Choroid plexus epithelial cell (primary cell): ENCODE measurements at regions not wholly inside any gene's neighbourhood (a gene's known extent, or its start where the extent isn't known, plus 50 kb on each side); places are given as distances from the start of the nearest gene placed in this dataset.

ENCODE experiments used
- DNase-seq: peaks from one replicate; pipeline ENCODE4 v3.0.0-alpha.2; 2010; ENCODE audit warnings: low read depth
- H3K4me3 ChIP-seq: 2 replicates; pipeline ENCODE4 v1.5.1; 2011; ENCODE audit warnings: low read depth, mild to moderate bottlenecking, control low read depth, low read length, moderate library complexity
- TF ChIP-seq, protein P1 (sequence below): conservative IDR thresholded peaks from 2 replicates; pipeline ENCODE4 v1.5.1; 2011; ENCODE audit warnings: low read depth, mild to moderate bottlenecking, control low read depth, inconsistent platforms, low read length, moderate library complexity

DNA sequence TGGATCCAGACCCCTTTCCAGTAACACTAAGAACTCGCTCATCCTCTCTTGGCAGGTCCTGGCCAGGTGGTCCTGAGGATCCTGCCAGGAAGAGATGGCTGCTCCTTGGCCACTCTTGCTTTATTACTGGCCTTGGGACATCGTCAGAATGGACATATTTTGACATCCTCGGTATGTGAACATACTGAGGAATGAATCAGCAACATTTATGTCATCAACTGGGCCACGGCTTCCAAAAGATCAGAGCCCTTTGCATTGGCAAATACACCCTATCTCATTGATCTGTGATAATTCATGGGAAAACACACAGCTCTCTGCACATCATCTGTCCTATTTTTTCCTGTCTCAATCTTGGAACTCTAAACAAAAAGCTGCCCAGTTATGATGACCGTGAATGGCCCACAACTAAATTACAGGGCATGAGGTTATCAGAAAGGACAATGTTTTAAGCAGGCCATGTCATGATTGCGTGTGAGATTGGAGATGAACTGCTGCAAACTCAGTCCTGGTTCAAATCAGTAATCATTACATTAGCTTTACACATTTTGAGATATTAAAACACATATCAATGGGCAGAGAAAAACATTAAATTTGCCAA lies 1325.8 kb downstream of the AACS start:
- TF ChIP-seq, protein P1, sequence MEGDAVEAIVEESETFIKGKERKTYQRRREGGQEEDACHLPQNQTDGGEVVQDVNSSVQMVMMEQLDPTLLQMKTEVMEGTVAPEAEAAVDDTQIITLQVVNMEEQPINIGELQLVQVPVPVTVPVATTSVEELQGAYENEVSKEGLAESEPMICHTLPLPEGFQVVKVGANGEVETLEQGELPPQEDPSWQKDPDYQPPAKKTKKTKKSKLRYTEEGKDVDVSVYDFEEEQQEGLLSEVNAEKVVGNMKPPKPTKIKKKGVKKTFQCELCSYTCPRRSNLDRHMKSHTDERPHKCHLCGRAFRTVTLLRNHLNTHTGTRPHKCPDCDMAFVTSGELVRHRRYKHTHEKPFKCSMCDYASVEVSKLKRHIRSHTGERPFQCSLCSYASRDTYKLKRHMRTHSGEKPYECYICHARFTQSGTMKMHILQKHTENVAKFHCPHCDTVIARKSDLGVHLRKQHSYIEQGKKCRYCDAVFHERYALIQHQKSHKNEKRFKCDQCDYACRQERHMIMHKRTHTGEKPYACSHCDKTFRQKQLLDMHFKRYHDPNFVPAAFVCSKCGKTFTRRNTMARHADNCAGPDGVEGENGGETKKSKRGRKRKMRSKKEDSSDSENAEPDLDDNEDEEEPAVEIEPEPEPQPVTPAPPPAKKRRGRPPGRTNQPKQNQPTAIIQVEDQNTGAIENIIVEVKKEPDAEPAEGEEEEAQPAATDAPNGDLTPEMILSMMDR = no peak
- H3K4me3 ChIP-seq = no peak overlapping the region
- DNase-seq = no peak

DNA sequence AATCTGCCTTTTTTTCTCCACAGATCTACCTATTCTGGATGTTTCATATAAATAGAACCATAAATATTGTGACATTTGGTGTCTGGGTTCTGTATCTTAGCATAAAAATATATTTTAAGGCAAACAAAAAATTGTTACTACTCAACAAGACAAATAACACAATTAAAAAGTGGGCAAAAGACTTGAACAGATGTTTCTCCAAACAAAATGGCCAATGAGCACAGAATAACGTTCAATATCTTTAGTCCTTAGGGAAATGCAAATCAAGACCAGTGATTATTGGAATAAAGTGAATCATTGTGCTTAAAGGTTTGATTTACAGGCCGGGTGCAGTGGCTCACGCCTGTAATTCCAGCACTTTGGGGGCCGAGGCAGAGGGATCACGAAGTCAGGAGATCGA lies 1331.3 kb downstream of the AACS start:
- DNase-seq = no peak
- TF ChIP-seq, protein P1 = no peak
- no peak overlapping the region for H3K4me3 ChIP-seq

DNA sequence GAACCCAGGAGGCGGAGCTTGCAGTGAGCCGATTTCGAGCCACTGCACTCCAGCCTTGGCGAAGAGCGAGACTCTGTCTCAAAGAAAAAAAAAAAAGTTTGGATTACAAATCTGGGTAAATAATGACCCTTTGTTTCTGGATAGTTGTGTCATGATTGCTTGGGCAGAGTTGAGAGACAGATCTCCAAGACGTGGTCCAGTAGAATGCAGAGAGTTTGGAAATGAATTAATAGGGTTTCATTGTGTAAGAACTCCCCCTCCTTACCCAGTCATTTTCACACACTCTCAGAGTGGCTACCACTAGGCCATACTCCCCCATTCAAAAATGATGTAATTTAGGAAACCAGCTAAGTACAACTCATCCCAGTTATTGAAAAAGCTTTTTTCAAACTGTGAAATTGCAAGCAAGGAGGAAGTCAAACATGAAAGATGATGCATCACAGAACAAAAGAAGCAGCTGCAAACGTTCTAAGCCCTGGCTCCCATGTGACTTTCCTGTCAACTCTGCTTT lies 1331.9 kb downstream of the AACS start:
- TF ChIP-seq, protein P1 = no peak
- no peak for DNase-seq
- no peak overlapping the region for H3K4me3 ChIP-seq

DNA sequence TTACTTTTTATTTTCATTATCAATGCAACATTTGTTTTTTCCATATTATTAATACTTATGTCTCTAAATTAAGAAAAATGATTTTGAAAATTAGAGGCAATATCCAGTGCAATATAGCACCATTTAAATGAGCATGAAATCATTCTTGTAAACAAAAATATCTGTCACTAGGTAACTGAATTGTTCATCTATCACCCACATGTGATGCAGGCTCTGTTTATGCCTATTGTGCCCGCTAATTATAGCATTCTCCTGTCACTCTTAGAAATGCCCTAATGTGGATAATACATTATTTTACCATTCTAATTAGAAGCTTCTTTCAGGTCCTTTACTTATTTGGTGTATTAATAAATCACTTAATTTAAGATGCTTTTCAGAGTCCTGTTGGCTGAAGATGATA lies 1332.4 kb downstream of the AACS start:
- DNase-seq = no peak
- no peak overlapping the region for H3K4me3 ChIP-seq
- TF ChIP-seq, protein P1 = no peak

DNA sequence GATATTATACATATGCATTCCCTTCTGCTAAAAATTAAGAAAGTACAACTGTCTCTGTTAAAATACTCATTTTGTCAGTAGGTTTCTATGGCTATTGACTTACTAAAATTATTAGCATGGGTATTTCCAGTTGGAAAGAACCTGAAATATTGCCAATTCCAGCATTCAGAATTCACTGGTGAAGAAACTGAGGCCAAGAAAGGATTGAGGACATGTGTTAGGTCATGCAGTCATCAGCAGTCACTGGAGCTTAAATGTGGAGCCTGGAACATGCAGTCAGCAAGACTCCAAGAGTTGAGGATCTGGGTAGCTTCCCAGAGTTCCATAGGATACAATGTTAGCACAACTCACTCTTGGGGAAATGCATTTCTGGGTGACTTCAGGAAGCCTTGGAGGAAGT lies 1335.6 kb downstream of the AACS start:
- no peak overlapping the region for H3K4me3 ChIP-seq
- TF ChIP-seq, protein P1 = no peak
- no peak for DNase-seq

DNA sequence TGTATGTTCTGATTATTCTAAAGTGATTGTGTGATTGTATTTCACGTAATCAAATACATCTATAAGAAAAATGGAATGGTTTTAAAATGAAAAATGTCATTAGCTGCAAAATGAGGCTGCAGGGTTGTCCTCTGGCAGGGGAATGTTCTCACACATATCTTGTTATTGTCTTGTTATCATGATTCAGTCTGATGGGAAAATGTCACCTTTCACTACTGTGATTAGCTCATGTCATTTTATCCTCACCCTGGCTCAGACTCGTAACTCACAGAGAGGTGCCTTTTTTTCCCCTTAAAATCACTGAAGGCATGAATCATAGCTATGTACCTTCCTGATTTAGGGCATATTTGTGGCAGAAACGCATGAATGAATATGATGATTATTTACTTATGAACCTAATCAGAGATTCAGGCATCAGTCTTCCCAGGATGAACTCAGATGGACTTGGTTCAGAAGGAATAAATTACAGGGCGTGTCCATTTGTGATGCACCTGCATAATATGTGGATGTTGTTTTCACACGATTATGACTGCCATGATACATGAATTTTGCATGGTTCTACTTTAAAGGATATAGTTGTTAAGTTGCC lies 1339.2 kb downstream of the AACS start:
- no peak overlapping the region for H3K4me3 ChIP-seq

More for the DNA sequence above, 1339.2 kb downstream of the AACS start:
- TF ChIP-seq, protein P1 = no peak
- no peak for DNase-seq
